Stimulated activated CD4-positive, alpha-beta T cell treated with anti-CD3 and anti-CD28 coated beads, Interleukin-12 subunit alpha, Interleukin-12 subunit beta, amount 100 ng/mL, for 24 hours (primary cell): ENCODE measurements at regions not wholly inside any gene's neighbourhood (a gene's known extent, or its start where the extent isn't known, plus 50 kb on each side); places are given as distances from the start of the nearest gene placed in this dataset.

ENCODE experiments used
- DNase-seq, 2 experiments: peaks; one replicate each; pipeline ENCODE4 v3.0.0-alpha.2; 2020; ENCODE audit warnings: low read depth in 2 of 2

GRCh38 chr4:128357286-128357685, 69.7 kb upstream of the PGRMC2 start:
- no peak for DNase-seq

DNA sequence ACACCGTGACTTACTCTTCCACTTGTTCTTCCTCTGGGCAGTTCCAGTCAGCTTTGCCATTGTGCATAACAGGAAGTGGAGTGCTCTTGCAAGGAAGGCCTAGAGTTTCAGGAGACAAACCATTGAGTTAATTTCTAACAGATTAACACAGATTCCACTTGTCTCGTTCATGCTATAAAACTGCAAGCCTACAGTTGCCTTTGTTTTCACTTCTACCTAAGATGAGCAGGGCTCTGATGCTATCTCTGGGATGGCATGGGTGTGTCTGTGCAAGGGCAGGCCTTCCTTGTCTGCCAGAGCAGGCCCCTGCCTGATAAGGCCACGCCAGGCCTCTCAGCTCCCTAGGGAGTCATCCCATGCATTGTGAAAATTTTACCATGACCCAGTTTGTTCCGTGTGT, 67.7 kb upstream of the PGRMC2 start:
- no peak for DNase-seq

- DNase-seq: no peak
These were observed 66.7 kb upstream of the PGRMC2 start for GRCh38 chr4:128354205-128354821.

DNA sequence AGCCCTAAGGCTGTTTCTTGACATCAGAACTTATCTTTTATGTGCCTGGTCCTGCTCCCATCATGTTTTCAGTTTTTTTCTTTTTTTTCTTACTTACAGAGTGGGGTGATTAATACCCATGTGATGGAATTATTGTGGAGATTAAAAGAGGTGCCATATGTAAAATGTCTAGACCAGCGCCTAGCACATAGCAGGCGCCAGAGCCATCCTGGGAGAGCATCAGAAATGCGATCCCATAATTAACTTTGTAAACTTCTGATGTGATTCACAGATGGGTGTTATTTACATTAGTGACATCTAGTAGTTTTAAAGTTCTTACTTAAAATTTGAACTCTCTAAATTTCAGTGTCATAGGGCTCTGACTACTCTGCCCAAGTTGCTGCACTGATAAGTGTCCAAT, 66.2 kb upstream of the PGRMC2 start:
- no peak for DNase-seq

DNA sequence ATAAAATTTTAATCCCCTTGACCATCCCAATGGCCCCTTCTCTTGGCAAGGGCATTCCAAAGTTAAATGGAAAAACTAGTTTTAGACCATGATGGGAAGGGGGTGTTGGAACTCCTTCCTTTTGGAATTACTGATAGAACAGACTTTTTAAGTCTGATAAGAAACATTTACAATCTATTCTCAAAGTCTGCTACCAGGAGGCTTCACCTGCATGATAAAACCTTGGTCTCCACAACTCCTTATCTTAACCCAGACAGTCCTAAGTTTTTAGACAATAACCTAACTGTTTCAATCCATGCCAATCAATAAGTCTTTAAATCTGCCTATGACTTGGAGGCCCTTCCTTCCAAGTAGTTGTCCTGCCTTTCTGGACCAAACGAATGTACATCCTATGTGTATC, 63.9 kb upstream of the PGRMC2 start:
- no peak for DNase-seq

DNA sequence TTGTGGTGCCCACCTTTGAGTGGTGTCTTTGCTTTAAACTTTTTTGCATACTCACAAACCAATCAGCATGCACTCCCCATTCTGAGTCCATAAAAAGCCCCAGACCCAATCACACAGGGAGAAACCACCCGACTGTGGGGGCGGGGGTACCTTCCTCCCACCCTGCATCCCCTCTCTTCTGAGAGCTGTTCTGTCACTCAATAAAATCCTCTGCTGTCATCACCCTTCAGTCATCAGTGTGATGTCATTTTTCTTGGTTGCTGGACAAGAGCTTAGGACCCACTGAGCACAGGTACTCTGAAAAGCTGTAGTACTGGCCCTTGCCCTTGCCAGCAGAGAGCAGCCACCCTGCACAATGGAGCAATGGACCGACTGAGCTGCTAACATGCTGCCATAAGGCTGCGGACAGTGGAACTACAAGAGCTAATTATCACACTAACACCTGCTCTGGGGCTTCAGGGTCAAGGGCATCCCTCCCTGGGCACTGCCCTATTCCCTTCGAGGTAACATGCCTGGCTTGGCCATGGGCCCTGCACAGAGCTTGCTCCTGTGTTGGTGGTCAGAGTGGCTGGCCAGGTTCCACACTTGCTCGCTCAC, 62.9 kb upstream of the PGRMC2 start:
- DNase-seq: no peak

DNA sequence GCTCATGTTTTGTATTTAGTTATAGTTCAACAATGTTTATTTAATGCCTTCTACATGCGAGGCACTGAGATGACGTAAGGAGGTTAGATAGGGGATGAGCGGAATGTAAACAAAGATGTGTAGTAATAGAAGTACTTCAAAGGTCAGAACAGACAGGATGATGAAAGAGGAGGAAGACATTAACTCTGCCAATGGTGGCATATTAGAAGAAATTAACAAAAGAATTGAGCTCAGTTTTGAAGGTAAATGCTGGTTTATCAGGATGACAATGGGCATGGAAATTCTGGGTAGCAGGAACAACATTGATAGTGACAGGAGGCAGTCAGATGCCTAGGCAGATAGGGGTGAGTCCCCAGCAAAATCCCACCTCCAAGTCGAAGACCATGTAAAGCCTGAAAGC, 62.3 kb upstream of the PGRMC2 start:
- DNase-seq: no peak

GRCh38 chr4:128347930-128348660, 60.5 kb upstream of the PGRMC2 start:
- no peak for DNase-seq

GRCh38 chr4:128347175-128347868, 59.7 kb upstream of the PGRMC2 start:
- DNase-seq: no peak

GRCh38 chr4:128346054-128346716, 58.6 kb upstream of the PGRMC2 start:
- DNase-seq: no peak

- no peak for DNase-seq
These were observed 58.0 kb upstream of the PGRMC2 start for GRCh38 chr4:128345650-128346049.

- no peak for DNase-seq
These were observed 55.1 kb upstream of the PGRMC2 start for GRCh38 chr4:128342762-128343161.

DNA sequence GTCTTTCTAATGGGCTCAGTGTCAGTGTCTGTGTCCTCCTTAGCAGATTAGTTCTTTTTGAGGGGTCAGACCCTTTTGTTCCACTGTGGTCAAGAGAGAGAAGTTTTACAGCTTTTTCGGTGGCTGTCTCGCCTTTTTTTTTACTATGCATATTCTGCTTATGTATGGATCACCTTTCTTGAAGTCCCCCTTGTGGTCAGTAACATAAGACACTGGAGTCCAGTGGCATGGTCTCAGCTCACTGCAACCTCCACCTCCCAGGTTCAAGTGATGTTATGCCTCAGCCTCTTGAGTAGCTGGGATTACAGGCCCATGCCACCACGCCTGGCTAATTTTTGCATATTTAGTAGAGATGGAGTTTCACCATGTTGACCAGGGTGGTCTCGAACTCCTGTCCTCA, 54.0 kb upstream of the PGRMC2 start:
- no peak for DNase-seq

DNA sequence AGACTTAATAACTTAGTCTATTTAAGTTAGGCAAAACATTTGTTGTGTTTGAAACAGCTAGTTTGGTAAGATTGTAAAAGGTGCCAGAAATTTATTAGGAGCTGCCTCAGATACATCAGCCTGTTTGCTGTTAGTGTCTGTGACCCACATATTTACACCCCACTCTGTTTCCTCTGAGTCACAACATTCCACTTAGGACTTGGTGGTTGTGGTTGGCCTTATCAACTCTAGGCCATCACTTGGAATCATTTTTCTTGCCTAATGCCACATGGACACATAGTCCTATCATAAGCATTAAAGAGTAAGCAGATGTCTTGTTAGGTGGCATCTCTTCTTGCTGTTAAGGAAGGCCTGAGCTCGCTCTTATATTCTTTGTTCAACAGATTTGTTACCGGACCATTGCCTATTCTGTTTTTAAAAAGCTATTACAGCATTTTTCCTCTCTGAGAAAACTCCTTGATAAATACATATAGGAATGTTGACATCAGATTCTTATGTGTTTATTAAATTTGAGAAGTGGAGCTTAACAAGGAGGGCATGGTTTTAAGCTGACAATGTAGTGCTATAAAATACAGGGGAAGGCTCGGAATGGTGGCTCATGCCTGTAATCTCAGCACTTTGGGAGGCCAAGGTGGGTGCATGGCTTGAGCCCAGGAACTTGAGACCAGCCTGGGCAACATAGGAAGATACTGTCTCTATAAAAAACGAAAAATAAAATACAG, 51.2 kb upstream of the PGRMC2 start:
- no peak for DNase-seq

DNA sequence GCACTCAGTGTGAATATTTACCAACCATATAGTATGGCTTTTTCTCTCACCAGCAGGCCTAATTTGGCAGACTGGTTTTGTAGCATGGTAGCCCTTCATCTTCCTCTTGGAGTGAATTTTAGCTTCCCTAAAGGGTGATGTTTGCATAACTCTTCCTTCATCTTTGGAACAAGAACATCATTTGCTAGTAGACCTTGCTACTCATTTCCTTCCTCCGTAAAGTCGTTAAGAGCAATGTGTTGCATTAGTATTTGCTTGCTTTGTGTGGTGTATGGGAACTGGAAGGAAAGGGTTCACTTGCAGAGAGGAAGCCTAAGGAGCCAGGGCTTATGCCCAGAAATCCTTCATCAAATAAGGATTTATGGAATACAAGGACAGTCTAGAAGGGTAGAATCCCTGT, 50.2 kb upstream of the PGRMC2 start:
- DNase-seq: no peak
